Hematopoietic multipotent progenitor cell treated with erythropoietin and hydrocortisone succinate and interleukin-3 and kit ligand, for 15 days (in vitro differentiated cells): ENCODE measurements at regions not wholly inside any gene's neighbourhood (a gene's known extent, or its start where the extent isn't known, plus 50 kb on each side); places are given as distances from the start of the nearest gene placed in this dataset.
A peak's percentile ranks its signal among the peaks of the same experiment; 100 is the strongest.

Experiments used
- DNase-seq: peaks from one replicate; pipeline ENCODE4 v3.0.0-alpha.2; 2015; ENCODE audit warnings: low spot score

- no peak for DNase-seq
These were observed 345.8 kb downstream of the RPS29 start for GRCh38 chr14:49240383-49240782.

- no peak for DNase-seq
These were observed 357.6 kb downstream of the RPS29 start for GRCh38 chr14:49228552-49228951.

GRCh38 chr14:49221316-49221715 lies 364.9 kb downstream of the RPS29 start:
- no peak for DNase-seq

GRCh38 chr14:49220492-49220891 lies 365.7 kb downstream of the RPS29 start:
- DNase-seq, result no peak

GRCh38 chr14:49218436-49219092 lies 367.6 kb downstream of the RPS29 start:
- DNase-seq, result no peak

GRCh38 chr14:49212721-49213120 lies 373.5 kb downstream of the RPS29 start:
- no peak for DNase-seq

- DNase-seq, result no peak
These were observed 376.8 kb downstream of the RPS29 start for GRCh38 chr14:49209416-49209815.

- no peak for DNase-seq
These were observed 379.4 kb downstream of the RPS29 start for GRCh38 chr14:49206828-49207227.

GRCh38 chr14:49203676-49204075 lies 382.5 kb downstream of the RPS29 start:
- no peak for DNase-seq

- no peak for DNase-seq
These were observed 387.0 kb downstream of the RPS29 start for GRCh38 chr14:49199159-49199558.

GRCh38 chr14:49196327-49196726 lies 389.9 kb downstream of the RPS29 start:
- DNase-seq, result no peak

- DNase-seq, result no peak
These were observed 392.1 kb downstream of the RPS29 start for GRCh38 chr14:49194067-49194466.

- no peak for DNase-seq
These were observed 392.7 kb downstream of the RPS29 start for GRCh38 chr14:49193332-49194065.

- DNase-seq, result no peak
These were observed 394.8 kb downstream of the RPS29 start for GRCh38 chr14:49191380-49191779.

- no peak for DNase-seq
These were observed 396.8 kb downstream of the RPS29 start for GRCh38 chr14:49189375-49189774.

- DNase-seq, result no peak
These were observed 398.4 kb downstream of the RPS29 start for GRCh38 chr14:49187799-49188198.

- DNase-seq, result peak; percentile 10
These were observed 412.3 kb downstream of the RPS29 start for GRCh38 chr14:49173765-49174373.

GRCh38 chr14:49164074-49164473 lies 422.1 kb downstream of the RPS29 start:
- no peak for DNase-seq

GRCh38 chr14:49160983-49161382 lies 425.2 kb downstream of the RPS29 start:
- DNase-seq, result no peak

GRCh38 chr14:49159081-49159480 lies 427.1 kb downstream of the RPS29 start:
- no peak for DNase-seq

GRCh38 chr14:49139593-49139992 lies 446.6 kb downstream of the RPS29 start:
- no peak for DNase-seq

- DNase-seq, result no peak
These were observed 451.2 kb downstream of the RPS29 start for GRCh38 chr14:49134940-49135339.

GRCh38 chr14:49121246-49121645 lies 464.9 kb downstream of the RPS29 start:
- DNase-seq, result no peak
